HT-29 (cell line): ENCODE measurements at regions not wholly inside any gene's neighbourhood (a gene's known extent, or its start where the extent isn't known, plus 50 kb on each side); places are given as distances from the start of the nearest gene placed in this dataset.

ENCODE experiments used
- DNase-seq: peaks from one replicate; pipeline ENCODE4 v3.0.0-alpha.2; 2015; ENCODE audit warnings: low spot score

GRCh38 chrX:68894513-68895340 lies 65.9 kb downstream of the EFNB1 start:
- peak; percentile 85 for DNase-seq

GRCh38 chrX:68894142-68894512 lies 65.3 kb downstream of the EFNB1 start:
- no peak for DNase-seq

- DNase-seq: no peak
Measured at GRCh38 chrX:68892651-68893050, 63.8 kb downstream of the EFNB1 start.

- DNase-seq: no peak
Measured at GRCh38 chrX:68892134-68892533, 63.3 kb downstream of the EFNB1 start.
